GM12865 (cell line): ENCODE measurements at regions not wholly inside any gene's neighbourhood (a gene's known extent, or its start where the extent isn't known, plus 50 kb on each side); places are given as distances from the start of the nearest gene placed in this dataset.
"Not testable (repeated sequence)": the region's sequence is repeated elsewhere in the genome, so short reads cannot be mapped to it uniquely, and the experiment has no call there.

Experiments used
- DNase-seq: peaks from one replicate; pipeline ENCODE4 v3.0.0; 2010; ENCODE audit warnings: low read depth
- H3K4me3 ChIP-seq: 2 replicates; pipeline ENCODE4 v1.5.1; 2011; ENCODE audit warnings: mild to moderate bottlenecking, low read depth, low read length, control low read depth
- CTCF ChIP-seq: IDR thresholded peaks from 2 replicates; pipeline ENCODE4 v1.5.1; 2011; ENCODE audit warnings: low read length, control low read depth, low read depth, inconsistent platforms; ENCODE audit not compliant: insufficient read depth; ENCODE audit errors: missing control alignments

DNA sequence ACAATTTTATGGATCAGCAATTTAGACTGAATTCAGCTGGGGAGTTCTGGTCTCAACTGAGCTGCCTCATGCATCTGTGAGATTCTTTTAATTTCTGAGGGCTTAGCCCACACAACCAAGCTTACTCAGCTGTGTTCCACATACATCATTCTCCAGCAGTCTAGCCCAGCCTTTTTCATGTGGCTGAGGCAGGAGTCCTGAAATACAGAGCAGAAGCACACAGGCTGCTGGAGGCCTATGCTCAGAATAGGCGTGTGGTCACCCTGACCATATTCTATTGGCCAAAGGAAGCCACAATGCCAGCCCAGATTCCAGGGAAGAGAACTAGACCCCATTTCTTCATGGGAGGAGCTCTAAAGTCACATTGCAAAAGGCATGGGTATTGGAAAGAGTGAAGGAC lies 72.3 kb upstream of the DHRS4 start:
- no peak overlapping the region for H3K4me3 ChIP-seq
- no peak for DNase-seq
- TF ChIP-seq CTCF, result no peak

DNA sequence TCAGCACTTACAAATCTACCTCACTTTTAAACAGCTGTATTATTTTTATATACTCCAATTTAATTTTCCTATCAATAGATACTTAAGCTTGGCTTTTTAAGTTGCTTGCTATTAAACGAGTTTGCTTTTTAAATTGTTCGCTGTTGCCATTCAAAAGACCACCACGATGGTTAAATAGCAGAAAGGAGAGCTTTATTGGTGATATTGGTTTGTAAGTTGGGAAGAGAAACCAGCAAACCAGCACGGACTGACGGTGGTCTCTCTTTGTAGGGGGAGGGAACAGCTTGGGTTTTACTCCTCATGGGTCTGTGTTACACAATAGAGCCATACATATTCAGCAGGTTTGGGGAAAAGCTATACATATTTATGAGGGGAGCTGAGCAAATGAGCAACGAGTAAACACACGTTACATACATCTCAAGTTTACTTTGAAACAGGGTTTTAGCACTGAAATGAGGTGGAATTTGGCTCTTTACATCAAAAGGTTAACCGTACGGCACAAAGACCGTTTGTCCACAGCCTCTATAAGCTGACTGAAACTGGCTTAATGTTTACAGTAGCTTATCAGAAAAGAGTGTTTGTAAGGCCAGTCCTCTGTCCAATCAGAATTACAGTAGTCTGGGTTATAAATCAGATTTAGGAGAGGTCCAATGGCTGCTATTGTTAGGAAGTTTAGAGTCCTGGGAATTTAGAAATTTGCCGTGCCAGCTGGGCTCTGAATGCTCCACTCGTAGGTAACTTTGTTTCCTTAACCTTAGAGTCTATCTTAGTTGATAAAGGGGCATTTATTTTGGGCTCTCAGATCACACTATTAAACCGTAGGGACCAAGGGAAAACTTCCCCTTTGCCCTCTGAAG lies 69.7 kb upstream of the DHRS4 start:
- DNase-seq, result no peak
- H3K4me3 ChIP-seq, result no peak overlapping the region
- no peak for TF ChIP-seq CTCF

- no peak overlapping the region for H3K4me3 ChIP-seq
- DNase-seq, result no peak
- no peak for TF ChIP-seq CTCF
Observed at GRCh38 chr14:23884541-23884904, 69.0 kb upstream of the DHRS4 start.

- no peak for TF ChIP-seq CTCF
- DNase-seq, result no peak
- H3K4me3 ChIP-seq, result no peak overlapping the region
Observed at GRCh38 chr14:23887536-23887935, 66.0 kb upstream of the DHRS4 start.

GRCh38 chr14:23891717-23892116 lies 61.9 kb upstream of the DHRS4 start:
- DNase-seq, H3K4me3 ChIP-seq: not testable (repeated sequence)

DNA sequence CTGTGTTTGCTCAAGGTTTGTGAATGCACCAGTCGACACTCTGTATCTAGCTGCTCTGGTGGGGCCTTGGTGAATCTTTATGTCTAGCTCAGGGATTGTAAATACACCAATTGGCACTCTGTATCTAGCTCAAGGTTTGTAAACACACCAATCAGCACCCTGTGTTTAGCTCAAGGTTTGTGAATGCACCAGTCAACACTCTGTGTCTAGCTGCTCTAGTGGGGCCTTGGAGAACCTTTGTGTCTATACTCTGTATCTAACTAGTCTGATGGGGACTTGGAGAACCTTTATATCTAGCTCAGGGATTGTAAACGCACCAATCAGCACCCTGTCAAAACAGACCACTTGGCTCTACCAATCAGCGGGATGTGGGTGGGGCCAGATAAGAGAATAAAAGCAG lies 61.3 kb upstream of the DHRS4 start:
- not testable (repeated sequence) for DNase-seq, H3K4me3 ChIP-seq

- no peak for TF ChIP-seq CTCF
- no peak overlapping the region for H3K4me3 ChIP-seq
- DNase-seq, result no peak
Observed at GRCh38 chr14:23894362-23895052, 59.1 kb upstream of the DHRS4 start.

DNA sequence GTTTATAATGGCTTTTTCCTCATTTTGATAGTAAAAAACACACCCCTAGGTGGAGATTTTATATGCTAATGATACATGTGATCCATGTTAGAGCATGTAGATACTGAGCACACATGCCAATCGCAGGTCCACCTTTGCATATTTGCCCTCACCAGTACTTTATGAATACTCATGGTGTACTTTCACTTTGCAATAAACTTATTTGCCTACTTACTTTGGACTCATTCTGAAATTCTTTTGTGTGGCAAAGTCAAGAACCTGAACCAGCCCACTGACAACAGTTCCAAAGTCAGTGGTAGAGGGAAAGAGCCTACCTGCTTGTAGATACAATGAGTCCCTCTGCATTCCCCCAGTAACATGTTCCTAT lies 58.5 kb upstream of the DHRS4 start:
- no peak for DNase-seq
- H3K4me3 ChIP-seq, result no peak overlapping the region
- no peak for TF ChIP-seq CTCF
